Testis (tissue), 2 donors: ENCODE measurements at regions not wholly inside any gene's neighbourhood (a gene's known extent, or its start where the extent isn't known, plus 50 kb on each side); places are given as distances from the start of the nearest gene placed in this dataset.

Experiments
- DNase-seq: peaks from one replicate; pipeline ENCODE4 v3.0.0-alpha.2; 2019
- H3K27ac ChIP-seq, 2 donors: fragments of 200-600 bp; sonication (generic); one replicate each; pipeline ENCODE4 v1.5.1; 2019
- H3K27me3 ChIP-seq: fragments of 200-600 bp; sonication (generic); one replicate; pipeline ENCODE4 v1.5.1; 2019
- H3K36me3 ChIP-seq: fragments of 200-600 bp; sonication (generic); one replicate; pipeline ENCODE4 v1.5.1; 2017; ENCODE audit warnings: low read depth; ENCODE audit errors: missing control alignments
- H3K4me1 ChIP-seq: fragments of 200-600 bp; sonication (generic); one replicate; pipeline ENCODE4 v1.5.1; 2019
- H3K4me3 ChIP-seq, 2 donors: fragments of 200-600 bp; sonication (generic); one replicate each; pipeline ENCODE4 v1.5.1; 2017 to 2019
- H3K9me3 ChIP-seq: fragments of 200-600 bp; sonication (generic); one replicate; pipeline ENCODE4 v1.5.1; 2017
- CTCF ChIP-seq, 3 experiments: fragments of 450-650 bp in 2 of 3; fragments of 200-600 bp in 1 of 3; sonication (generic) in 1 of 3; IDR thresholded peaks; one replicate each; pipeline ENCODE4 v1.5.1; 2016 to 2019; ENCODE audit warnings: antibody characterized with exemption in 3 of 3, mild to moderate bottlenecking in 2 of 3, moderate library complexity in 1 of 3
- POLR2A ChIP-seq: fragments of 450-650 bp; IDR thresholded peaks from one replicate; pipeline ENCODE4 v1.6.1; 2017; ENCODE audit warnings: antibody characterized with exemption, mild to moderate bottlenecking, moderate library complexity
- WGBS, 2 donors: methylation state at CpG; one replicate each; pipeline ENCODE4 v1.1.5; 2018; 5-methylcytosine and 5-hydroxymethylcytosine counted together
- intact Hi-C: fragments of 100-400 bp; cut with DNase I; formaldehyde crosslinking; loops from one replicate; pipeline ENCODE4 v1.15.1; 2023; ENCODE audit warnings: low total_unique reads
- small RNA-seq, 2 donors: library from RNA; depleted of rRNA; stranded (forward); fragments of <200 nt; gene quantifications; one replicate each; pipeline ENCODE3, GENCODE V24; 2016

GRCh38 chrY:7141477-7141876 lies 229.9 kb upstream of the AMELY start:
- H3K4me3 ChIP-seq: no peak overlapping the region
- no peak for DNase-seq
- no peaks in the 10 kb centered on the region for H3K27me3 ChIP-seq
- no peak overlapping the region for H3K27ac ChIP-seq
- TF ChIP-seq CTCF (IDR thresholded peaks at IDR 0.05): no peak
- TF ChIP-seq POLR2A: no peak
- H3K36me3 ChIP-seq: no peaks in the 10 kb centered on the region
- H3K9me3 ChIP-seq: no peaks in the 10 kb centered on the region
- 81 to 83% methylated on average over 5 of the region's 5 CpGs for WGBS, 2 donors
- H3K4me1 ChIP-seq: no peaks in the 10 kb centered on the region
- intact Hi-C loops: no loop called here

Small RNA genes in the stretch of these regions (small RNA-seq; reads per million reads assigned to genes)
- gene RF00019 (0 reads per million in 2 donors), gene RN7SKP282 (0 reads per million in 2 donors), gene RNU6-521P (0 reads per million in 2 donors)
